H9 (cell line): ENCODE measurements at regions not wholly inside any gene's neighbourhood (a gene's known extent, or its start where the extent isn't known, plus 50 kb on each side); places are given as distances from the start of the nearest gene placed in this dataset.

Experiments
- DNase-seq: peaks from one replicate; pipeline ENCODE4 v3.0.0-alpha.2; 2017
- H2AFZ ChIP-seq: one replicate; pipeline ENCODE4 v1.6.1; 2013; ENCODE audit warnings: mild to moderate bottlenecking, low read length, control low read depth, moderate library complexity
- H2AK5ac ChIP-seq: 2 replicates; pipeline ENCODE4 v1.6.1; 2013; ENCODE audit warnings: low read length, control low read depth, mixed read lengths; ENCODE audit not compliant: insufficient read length
- H2BK120ac ChIP-seq: one replicate; pipeline ENCODE4 v1.6.1; 2013; ENCODE audit warnings: low read depth, mild to moderate bottlenecking, low read length, control low read depth, inconsistent platforms; ENCODE audit not compliant: poor library complexity, severe bottlenecking
- H2BK12ac ChIP-seq: 2 replicates; pipeline ENCODE4 v1.6.1; 2013; ENCODE audit warnings: low read length, control low read depth, mixed read lengths, low read depth; ENCODE audit not compliant: insufficient read length
- H2BK15ac ChIP-seq: 2 replicates; pipeline ENCODE4 v1.6.1; 2013; ENCODE audit warnings: low read depth, low read length, control low read depth
- H2BK20ac ChIP-seq: one replicate; pipeline ENCODE4 v1.6.1; 2013; ENCODE audit warnings: low read depth, mild to moderate bottlenecking, low read length, control low read depth, inconsistent platforms; ENCODE audit not compliant: poor library complexity, severe bottlenecking
- H2BK5ac ChIP-seq: 2 replicates; pipeline ENCODE4 v1.6.1; 2013; ENCODE audit warnings: low read length, control low read depth, mixed read lengths; ENCODE audit not compliant: insufficient read length
- H3K14ac ChIP-seq: 2 replicates; pipeline ENCODE4 v1.6.1; 2013; ENCODE audit warnings: low read length, control low read depth; ENCODE audit not compliant: insufficient read depth
- H3K18ac ChIP-seq: 2 replicates; pipeline ENCODE4 v1.6.1; 2013; ENCODE audit warnings: low read depth, mild to moderate bottlenecking, mixed read lengths, low read length, control low read depth; ENCODE audit not compliant: insufficient read length
- H3K23ac ChIP-seq: 2 replicates; pipeline ENCODE4 v1.6.1; 2013; ENCODE audit warnings: low read length, control low read depth, mixed read lengths, low read depth; ENCODE audit not compliant: insufficient read length
- H3K23me2 ChIP-seq: 2 replicates; pipeline ENCODE4 v1.6.1; 2013; ENCODE audit warnings: low read depth, mild to moderate bottlenecking, mixed read lengths, low read length, control low read depth; ENCODE audit not compliant: insufficient read length, poor library complexity, severe bottlenecking
- H3K27ac ChIP-seq: 2 replicates; pipeline ENCODE4 v1.5.1; 2013; ENCODE audit warnings: low read length, control low read depth, mixed read lengths, low read depth; ENCODE audit not compliant: insufficient read length
- H3K27me3 ChIP-seq: 2 replicates; pipeline ENCODE4 v1.6.1; 2013; ENCODE audit warnings: low read length, control low read depth, inconsistent platforms; ENCODE audit not compliant: insufficient read depth
- H3K4ac ChIP-seq: 2 replicates; pipeline ENCODE4 v1.6.1; 2013; ENCODE audit warnings: low read depth, mild to moderate bottlenecking, control low read depth, inconsistent platforms, low read length, moderate library complexity
- H3K4me1 ChIP-seq: 2 replicates; pipeline ENCODE4 v1.6.1; 2013; ENCODE audit warnings: low read length, control low read depth, inconsistent platforms; ENCODE audit not compliant: insufficient read depth
- H3K4me2 ChIP-seq: 2 replicates; pipeline ENCODE4 v1.6.1; 2013; ENCODE audit warnings: low read length, control low read depth, mixed read lengths; ENCODE audit not compliant: insufficient read length, insufficient read depth
- H3K56ac ChIP-seq: 2 replicates; pipeline ENCODE4 v1.6.1; 2013; ENCODE audit warnings: low read depth, mild to moderate bottlenecking, mixed read lengths, low read length, control low read depth; ENCODE audit not compliant: insufficient read length
- H3K79me1 ChIP-seq: 2 replicates; pipeline ENCODE4 v1.6.1; 2013; ENCODE audit warnings: low read depth, mild to moderate bottlenecking, moderate library complexity, low read length, control low read depth, inconsistent platforms; ENCODE audit not compliant: insufficient read depth, poor library complexity, severe bottlenecking
- H3K79me2 ChIP-seq: 2 replicates; pipeline ENCODE4 v1.6.1; 2013; ENCODE audit warnings: low read length, control low read depth, inconsistent platforms; ENCODE audit not compliant: insufficient read depth
- H3K9ac ChIP-seq: 2 replicates; pipeline ENCODE4 v1.6.1; 2013; ENCODE audit warnings: low read length, control low read depth, mixed read lengths; ENCODE audit not compliant: insufficient read length; ENCODE audit errors: extremely low read depth
- H3K9me3 ChIP-seq: one replicate; pipeline ENCODE4 v1.6.1; 2013; ENCODE audit warnings: low read depth, low read length, inconsistent platforms; ENCODE audit not compliant: control insufficient read depth
- H3T11ph ChIP-seq: one replicate; pipeline ENCODE4 v1.6.1; 2013; ENCODE audit warnings: mild to moderate bottlenecking, low read length, control low read depth, inconsistent platforms
- H4K20me1 ChIP-seq: one replicate; pipeline ENCODE4 v1.6.1; 2013; ENCODE audit not compliant: control insufficient read depth, insufficient read length, insufficient read depth
- H4K5ac ChIP-seq: 2 replicates; pipeline ENCODE4 v1.6.1; 2013; ENCODE audit warnings: low read depth, mild to moderate bottlenecking, mixed read lengths, low read length, control low read depth; ENCODE audit not compliant: insufficient read length
- H4K8ac ChIP-seq: replicated peaks from 2 replicates; pipeline ENCODE4 v1.6.1; 2013; ENCODE audit warnings: low read length, control low read depth, mixed read lengths, low read depth; ENCODE audit not compliant: insufficient read length
- H4K91ac ChIP-seq: 2 replicates; pipeline ENCODE4 v1.6.1; 2013; ENCODE audit warnings: low read depth, mild to moderate bottlenecking, moderate library complexity, mixed read lengths, low read length, control low read depth; ENCODE audit not compliant: insufficient read length
- H3K27ac Mint-ChIP-seq, 3 experiments: 2 replicates in 2 of 3; 3 replicates in 1 of 3; pipeline ENCODE4 v1.8.0; 2020 to 2021; ENCODE audit warnings: mixed read lengths in 3 of 3, mild to moderate bottlenecking in 1 of 3, moderate library complexity in 1 of 3
- H3K27me3 Mint-ChIP-seq: 2 replicates; pipeline ENCODE4 v1.8.0; 2021; ENCODE audit warnings: low read depth, mild to moderate bottlenecking, moderate library complexity, mixed read lengths
- H3K36me3 Mint-ChIP-seq, 3 experiments: 2 replicates in 2 of 3; 3 replicates in 1 of 3; pipeline ENCODE4 v1.8.0; 2020 to 2021; ENCODE audit warnings: low read depth in 3 of 3, mixed read lengths in 3 of 3; ENCODE audit not compliant: insufficient read depth in 1 of 3
- H3K4me1 Mint-ChIP-seq, 2 experiments: 2 replicates each; pipeline ENCODE4 v1.8.0; 2020; ENCODE audit warnings: mixed read lengths in 2 of 2
- H3K4me3 Mint-ChIP-seq, 2 experiments: 2 replicates in 1 of 2; 3 replicates in 1 of 2; pipeline ENCODE4 v1.8.0; 2020 to 2021; ENCODE audit warnings: mild to moderate bottlenecking in 2 of 2, mixed read lengths in 2 of 2, moderate library complexity in 1 of 2
- H3K9me3 Mint-ChIP-seq, 2 experiments: 2 replicates in 1 of 2; 3 replicates in 1 of 2; pipeline ENCODE4 v1.8.0; 2020; ENCODE audit warnings: mild to moderate bottlenecking in 2 of 2, mixed read lengths in 2 of 2, moderate library complexity in 1 of 2
- WGBS: extraction: QIAGEN DNeasy Blood & Tissue Kit; methylation state at CpG from one replicate; pipeline ENCODE4 v1.1.7; 2013; ENCODE audit warnings: missing lambda C conversion rate, low lambda C conversion rate, mixed read lengths; ENCODE audit not compliant: insufficient read length; ENCODE audit errors: extremely low coverage; 5-methylcytosine and 5-hydroxymethylcytosine counted together
- TF ChIP-seq, protein P1 (sequence below): fragments of 200-600 bp; sonication (generic); conservative IDR thresholded peaks from 3 replicates; pipeline ENCODE4 v1.8.0; 2021; ENCODE audit warnings: antibody characterized with exemption, mild to moderate bottlenecking

DNA sequence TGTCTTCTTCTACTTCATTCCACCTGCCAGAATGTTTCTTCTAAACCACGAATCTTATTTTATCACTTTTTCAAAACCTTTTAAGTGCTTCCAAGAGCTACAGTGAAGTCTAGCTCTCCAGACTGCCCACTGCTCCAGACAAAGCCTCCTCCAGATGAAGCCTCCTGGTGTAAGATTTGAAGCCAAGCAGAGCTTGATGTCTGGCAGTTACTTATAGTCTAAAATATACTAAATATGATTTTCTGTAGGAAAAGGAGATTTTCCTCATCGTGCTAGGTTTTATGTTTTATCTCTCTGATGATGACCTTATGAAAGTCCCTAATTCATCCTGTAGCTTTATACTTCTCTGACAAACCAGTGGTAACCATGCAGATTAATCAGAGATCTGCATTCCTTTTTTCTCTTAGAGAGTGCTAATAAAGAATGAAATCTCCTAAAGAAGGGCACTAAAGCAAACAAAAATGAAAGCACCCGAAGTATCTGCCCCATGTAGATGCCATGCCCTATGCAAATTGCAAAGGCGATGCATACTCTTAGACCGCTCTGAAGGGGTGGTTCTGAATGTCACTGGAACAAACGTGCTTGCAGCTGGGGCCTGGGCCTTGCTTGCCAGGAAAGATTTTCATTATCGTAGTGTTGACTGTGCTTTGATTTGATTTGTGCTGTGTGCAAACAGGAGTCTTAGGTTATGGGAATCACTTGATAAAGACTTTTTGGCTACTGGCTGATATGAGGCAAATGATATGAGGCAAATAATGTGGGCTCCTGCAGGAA lies 314.2 kb downstream of the PID1 start:
- Histone ChIP-seq H2BK120ac (no peak overlapping the region), H3K9me3 (no peaks in the 10 kb centered on the region), H2BK15ac (no peak overlapping the region), H4K8ac (no peak overlapping the region), H3K4me2 (no peak overlapping the region), H3K27me3 (no peaks in the 10 kb centered on the region), H2AFZ (no peak overlapping the region), H3K4ac (no peak overlapping the region), H3K79me2 (no peaks in the 10 kb centered on the region), H3T11ph (no peak overlapping the region), H2BK5ac (no peak overlapping the region), H2BK12ac (no peak overlapping the region), H3K79me1 (no peaks in the 10 kb centered on the region), H3K23me2 (no peaks in the 10 kb centered on the region), H3K23ac (no peak overlapping the region), H3K14ac (no peak overlapping the region), H3K18ac (no peak overlapping the region), H4K5ac (no peak overlapping the region), H2AK5ac (no peak overlapping the region), H3K27ac (no peak overlapping the region), H4K20me1 (no peaks in the 10 kb centered on the region), H3K9ac (no peak overlapping the region), H3K4me1 (no peaks in the 10 kb centered on the region), H2BK20ac (no peak overlapping the region), H3K56ac (no peak overlapping the region), H4K91ac (no peak overlapping the region)
- no peaks in the 10 kb centered on the region for H3K4me1 Mint-ChIP-seq
- no peak overlapping the region for H3K27ac Mint-ChIP-seq
- no peak for DNase-seq
- no peaks in the 10 kb centered on the region for H3K36me3 Mint-ChIP-seq
- TF ChIP-seq, protein P1, sequence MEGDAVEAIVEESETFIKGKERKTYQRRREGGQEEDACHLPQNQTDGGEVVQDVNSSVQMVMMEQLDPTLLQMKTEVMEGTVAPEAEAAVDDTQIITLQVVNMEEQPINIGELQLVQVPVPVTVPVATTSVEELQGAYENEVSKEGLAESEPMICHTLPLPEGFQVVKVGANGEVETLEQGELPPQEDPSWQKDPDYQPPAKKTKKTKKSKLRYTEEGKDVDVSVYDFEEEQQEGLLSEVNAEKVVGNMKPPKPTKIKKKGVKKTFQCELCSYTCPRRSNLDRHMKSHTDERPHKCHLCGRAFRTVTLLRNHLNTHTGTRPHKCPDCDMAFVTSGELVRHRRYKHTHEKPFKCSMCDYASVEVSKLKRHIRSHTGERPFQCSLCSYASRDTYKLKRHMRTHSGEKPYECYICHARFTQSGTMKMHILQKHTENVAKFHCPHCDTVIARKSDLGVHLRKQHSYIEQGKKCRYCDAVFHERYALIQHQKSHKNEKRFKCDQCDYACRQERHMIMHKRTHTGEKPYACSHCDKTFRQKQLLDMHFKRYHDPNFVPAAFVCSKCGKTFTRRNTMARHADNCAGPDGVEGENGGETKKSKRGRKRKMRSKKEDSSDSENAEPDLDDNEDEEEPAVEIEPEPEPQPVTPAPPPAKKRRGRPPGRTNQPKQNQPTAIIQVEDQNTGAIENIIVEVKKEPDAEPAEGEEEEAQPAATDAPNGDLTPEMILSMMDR, result no peak
- H3K27me3 Mint-ChIP-seq, result no peaks in the 10 kb centered on the region; the same call in 1 of the 2 replicates
- 100% methylated on average over 1 of the region's 7 CpGs for WGBS
- H3K9me3 Mint-ChIP-seq, result no peaks in the 10 kb centered on the region; a peak in 1 of 5 replicates
- no peak overlapping the region for H3K4me3 Mint-ChIP-seq
